Fibroblast of lung (primary cell): ENCODE measurements at regions not wholly inside any gene's neighbourhood (a gene's known extent, or its start where the extent isn't known, plus 50 kb on each side); places are given as distances from the start of the nearest gene placed in this dataset.

Experiments
- DNase-seq, 2 donors: peaks; one replicate each; pipeline versions ENCODE4 v3.0.0 to v3.0.0-alpha.2; 2010; ENCODE audit warnings: low read depth in 2 of 2
- H2AFZ ChIP-seq: 2 replicates; pipeline ENCODE4 v1.5.1; 2012; ENCODE audit warnings: low read length, control low read depth, inconsistent platforms
- H3K27ac ChIP-seq: 2 replicates; pipeline ENCODE4 v1.5.1; 2011; ENCODE audit warnings: low read length, control low read depth; ENCODE audit not compliant: insufficient read depth
- H3K27me3 ChIP-seq: 2 replicates; pipeline ENCODE4 v1.5.1; 2011; ENCODE audit warnings: mild to moderate bottlenecking, low read length; ENCODE audit not compliant: control insufficient read depth, insufficient read depth
- H3K36me3 ChIP-seq: 2 replicates; pipeline ENCODE4 v1.5.1; 2011; ENCODE audit warnings: low read length; ENCODE audit not compliant: control insufficient read depth, insufficient read depth
- H3K4me1 ChIP-seq: 2 replicates; pipeline ENCODE4 v1.5.1; 2011; ENCODE audit warnings: low read length; ENCODE audit not compliant: control insufficient read depth, insufficient read depth; ENCODE audit errors: extremely low read depth
- H3K4me2 ChIP-seq: 2 replicates; pipeline ENCODE4 v1.5.1; 2011; ENCODE audit warnings: low read length, control low read depth; ENCODE audit not compliant: insufficient read depth; ENCODE audit errors: extremely low read depth
- H3K4me3 ChIP-seq, 4 experiments: fragments of 200-600 bp in 1 of 4; sonication (generic) in 1 of 4; replicated peaks in 1 of 4; 2 replicates each; pipeline ENCODE4 v1.5.1; 2011 to 2016; ENCODE audit warnings: low read length in 4 of 4, low read depth in 3 of 4, mild to moderate bottlenecking in 3 of 4, control low read depth in 2 of 4, inconsistent platforms in 1 of 4, mixed read lengths in 1 of 4; ENCODE audit not compliant: insufficient read depth in 1 of 4; ENCODE audit errors: control extremely low read depth in 1 of 4
- H3K79me2 ChIP-seq: 2 replicates; pipeline ENCODE4 v1.5.1; 2012; ENCODE audit warnings: mild to moderate bottlenecking, low read length, inconsistent platforms; ENCODE audit not compliant: control insufficient read depth, insufficient read depth
- H3K9ac ChIP-seq: 2 replicates; pipeline ENCODE4 v1.5.1; 2011; ENCODE audit warnings: mild to moderate bottlenecking, low read length, control low read depth; ENCODE audit not compliant: insufficient read depth
- H3K9me3 ChIP-seq: 2 replicates; pipeline ENCODE4 v1.5.1; 2012; ENCODE audit warnings: low read depth, low read length; ENCODE audit not compliant: control insufficient read depth, insufficient read depth
- H4K20me1 ChIP-seq: 2 replicates; pipeline ENCODE4 v1.5.1; 2011; ENCODE audit warnings: low read length; ENCODE audit not compliant: control insufficient read depth, insufficient read depth; ENCODE audit errors: extremely low read depth
- CTCF ChIP-seq, 2 donors: IDR thresholded peaks in 1 of 2; conservative IDR thresholded peaks in 1 of 2; 1 replicate in 1 of 2; 2 replicates in 1 of 2; pipeline ENCODE4 v1.5.1; 2011 to 2012; ENCODE audit warnings: low read length in 2 of 2, control low read depth in 1 of 2, inconsistent platforms in 1 of 2, low read depth in 1 of 2, mild to moderate bottlenecking in 1 of 2
- EZH2 ChIP-seq: IDR thresholded peaks from 2 replicates; pipeline ENCODE4 v1.5.1; 2012; ENCODE audit warnings: low read length, control low read depth, mild to moderate bottlenecking; ENCODE audit errors: missing control alignments

GRCh38 chr1:98387701-98388100 is 273.8 kb upstream of the SNX7 start:
- H3K27ac ChIP-seq = no peak overlapping the region
- no peak for TF ChIP-seq CTCF (conservative IDR thresholded peaks at IDR 0.05 in 1 of 2, IDR thresholded peaks at IDR 0.05 in 1 of 2; ENCODE audit: low read depth in 1 of 2, low read length in 2 of 2)
- TF ChIP-seq EZH2 = no peak

GRCh38 chr1:98386675-98387440 is 274.7 kb upstream of the SNX7 start:
- no peak overlapping the region for H2AFZ ChIP-seq
- H3K4me3 ChIP-seq = no peak overlapping the region
- H3K36me3 ChIP-seq = no peaks in the 10 kb centered on the region
- no peaks in the 10 kb centered on the region for H4K20me1 ChIP-seq
- H3K9me3 ChIP-seq = no peaks in the 10 kb centered on the region
- H3K27ac ChIP-seq = no peak overlapping the region
- peaks cover 2% of the 10 kb centered on the region for H3K4me1 ChIP-seq
- H3K79me2 ChIP-seq = no peaks in the 10 kb centered on the region
- no peak for TF ChIP-seq EZH2
- TF ChIP-seq CTCF (conservative IDR thresholded peaks at IDR 0.05 in 1 of 2, IDR thresholded peaks at IDR 0.05 in 1 of 2; ENCODE audit: low read depth in 1 of 2, low read length in 2 of 2) = no peak
- H3K9ac ChIP-seq = no peak overlapping the region
- H3K27me3 ChIP-seq = no peaks in the 10 kb centered on the region
- DNase-seq = no peak
- H3K4me2 ChIP-seq = no peak overlapping the region

More at GRCh38 chr1:98387701-98388100, 273.8 kb upstream of the SNX7 start:
- Histone ChIP-seq H3K4me1 (peaks cover 2% of the 10 kb centered on the region), H3K9me3 (no peaks in the 10 kb centered on the region), H3K4me2 (no peak overlapping the region), H2AFZ (no peak overlapping the region), H3K9ac (no peak overlapping the region), H4K20me1 (no peaks in the 10 kb centered on the region), H3K27me3 (no peaks in the 10 kb centered on the region), H3K36me3 (no peaks in the 10 kb centered on the region), H3K79me2 (no peaks in the 10 kb centered on the region), H3K4me3 (no peak overlapping the region)
- DNase-seq = peak in 1 of 2 donors; percentile 69

DNA sequence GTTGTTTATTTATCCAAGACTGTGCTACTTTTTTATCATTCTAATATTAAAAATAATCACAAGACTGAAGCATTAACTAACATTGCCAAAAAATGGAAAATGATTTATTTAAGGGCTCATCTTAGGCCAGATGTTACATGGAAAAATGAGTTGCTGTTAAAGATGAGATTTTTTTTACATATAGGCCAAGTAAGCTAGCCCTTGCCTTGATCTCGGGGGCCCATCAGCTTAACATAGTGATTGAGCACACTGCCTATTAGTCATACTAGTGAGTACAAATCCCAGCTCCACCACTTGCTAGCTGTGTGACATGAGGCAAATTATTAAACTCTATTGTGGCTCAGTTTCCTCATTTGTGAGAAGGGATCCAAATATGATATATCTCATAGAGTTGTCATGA is 275.9 kb upstream of the SNX7 start:
- H3K4me3 ChIP-seq = no peak overlapping the region
- H2AFZ ChIP-seq = no peak overlapping the region
- no peaks in the 10 kb centered on the region for H3K9me3 ChIP-seq
- H3K79me2 ChIP-seq = no peaks in the 10 kb centered on the region
- H3K4me2 ChIP-seq = no peak overlapping the region
- H3K9ac ChIP-seq = no peak overlapping the region
- H3K27me3 ChIP-seq = no peaks in the 10 kb centered on the region
- no peak overlapping the region for H3K27ac ChIP-seq
- no peaks in the 10 kb centered on the region for H3K36me3 ChIP-seq
- H4K20me1 ChIP-seq = no peaks in the 10 kb centered on the region
- peak; percentile 32 to 39 for DNase-seq
- no peak for TF ChIP-seq CTCF (conservative IDR thresholded peaks at IDR 0.05 in 1 of 2, IDR thresholded peaks at IDR 0.05 in 1 of 2; ENCODE audit: low read depth in 1 of 2, low read length in 2 of 2)
- no peak for TF ChIP-seq EZH2
- peaks cover 2% of the 10 kb centered on the region for H3K4me1 ChIP-seq
